ENCODE measurements at regions not wholly inside any gene's neighbourhood (a gene's known extent, or its start where the extent isn't known, plus 50 kb on each side); places are given as distances from the start of the nearest gene placed in this dataset.

DNA sequence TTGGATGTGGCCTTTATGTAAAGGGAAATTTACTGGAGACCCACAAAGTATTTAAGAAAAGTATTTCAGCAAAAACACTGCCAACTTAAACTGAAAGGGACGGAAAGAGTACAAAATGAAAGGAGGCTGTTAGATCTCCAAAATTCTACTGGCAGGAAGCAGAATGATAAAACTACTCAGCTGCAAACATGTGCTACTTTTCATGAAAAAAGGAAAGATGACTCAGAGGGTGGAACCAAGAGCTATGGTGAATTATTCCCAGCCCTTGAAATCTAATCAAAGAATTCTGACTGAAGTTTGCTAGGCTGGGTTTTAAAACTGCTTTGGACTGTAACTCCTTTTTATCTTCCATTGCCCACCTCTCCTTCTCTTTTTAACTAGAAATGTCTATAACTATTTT, 58.6 kb upstream of the ZBED3 start:
- no peak for DNase-seq
- Histone ChIP-seq H3K4me3 (ENCODE audit: low read depth, low read length) (no peak overlapping the region), H3K4me1 (no peaks in the 10 kb centered on the region), H3K36me3 (ENCODE audit: control insufficient read depth, insufficient read depth, low read length) (no peaks in the 10 kb centered on the region), H3K27me3 (replicated peaks; ENCODE audit: control insufficient read depth, insufficient read depth, low read length) (no peaks in the 10 kb centered on the region), H3K9me3 (no peaks in the 10 kb centered on the region)
- Mint-ChIP-seq H3K9me3 (ENCODE audit: unreplicated experiment) (no peaks in the 10 kb centered on the region), H3K4me3 (ENCODE audit: unreplicated experiment) (no peak overlapping the region), H3K27ac (ENCODE audit: unreplicated experiment) (no peak overlapping the region), H3K27me3 (ENCODE audit: insufficient read depth, unreplicated experiment) (no peaks in the 10 kb centered on the region), H3K36me3 (ENCODE audit: insufficient read depth, unreplicated experiment) (no peaks in the 10 kb centered on the region), H3K4me1 (ENCODE audit: low read depth, unreplicated experiment) (peaks cover 7% of the 10 kb centered on the region)
- intact Hi-C loops (cut with micrococcal nuclease; ENCODE audit: unreplicated experiment), result loop anchor here (2.0 to 10.0 kb wide), 2 partner anchors 189 to 347 kb away; partner anchors contain the start of gene WDR41
- BruUV-seq (replicated peaks), result no TSS peak
- TF ChIP-seq, protein P1, sequence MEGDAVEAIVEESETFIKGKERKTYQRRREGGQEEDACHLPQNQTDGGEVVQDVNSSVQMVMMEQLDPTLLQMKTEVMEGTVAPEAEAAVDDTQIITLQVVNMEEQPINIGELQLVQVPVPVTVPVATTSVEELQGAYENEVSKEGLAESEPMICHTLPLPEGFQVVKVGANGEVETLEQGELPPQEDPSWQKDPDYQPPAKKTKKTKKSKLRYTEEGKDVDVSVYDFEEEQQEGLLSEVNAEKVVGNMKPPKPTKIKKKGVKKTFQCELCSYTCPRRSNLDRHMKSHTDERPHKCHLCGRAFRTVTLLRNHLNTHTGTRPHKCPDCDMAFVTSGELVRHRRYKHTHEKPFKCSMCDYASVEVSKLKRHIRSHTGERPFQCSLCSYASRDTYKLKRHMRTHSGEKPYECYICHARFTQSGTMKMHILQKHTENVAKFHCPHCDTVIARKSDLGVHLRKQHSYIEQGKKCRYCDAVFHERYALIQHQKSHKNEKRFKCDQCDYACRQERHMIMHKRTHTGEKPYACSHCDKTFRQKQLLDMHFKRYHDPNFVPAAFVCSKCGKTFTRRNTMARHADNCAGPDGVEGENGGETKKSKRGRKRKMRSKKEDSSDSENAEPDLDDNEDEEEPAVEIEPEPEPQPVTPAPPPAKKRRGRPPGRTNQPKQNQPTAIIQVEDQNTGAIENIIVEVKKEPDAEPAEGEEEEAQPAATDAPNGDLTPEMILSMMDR (IDR thresholded peaks at IDR 0.05; ENCODE audit: insufficient read depth in 1 of 2, low read depth in 1 of 2, low read length in 1 of 2, severe bottlenecking in 1 of 2, unreplicated experiment in 1 of 2), result no peak
- ChIA-PET POLR2A (no interaction called here), CTCF (interaction anchor here (0.6 to 2.5 kb wide), 3 partner anchors 94 to 971 kb away, joined by 4 to 11 read pairs (median 5); no protein-coding TSS in a partner anchor)

DNA sequence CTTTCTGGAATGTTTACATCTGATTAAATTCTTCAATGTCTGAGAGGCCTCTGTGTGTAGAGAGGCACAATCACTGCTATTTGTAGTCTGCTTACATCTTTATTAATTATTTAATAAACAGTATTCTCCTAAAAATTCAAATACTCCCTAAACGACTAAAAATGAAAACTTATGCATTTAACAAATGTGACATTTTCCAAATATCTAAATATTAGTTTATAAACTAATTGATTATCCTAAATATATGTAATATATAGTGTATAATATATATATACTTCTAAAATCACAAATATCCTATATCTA, 57.7 kb upstream of the ZBED3 start:
- H3K27me3 ChIP-seq (replicated peaks; ENCODE audit: control insufficient read depth, insufficient read depth, low read length), result no peaks in the 10 kb centered on the region
- no peak for DNase-seq
- H3K4me3 ChIP-seq (ENCODE audit: low read depth, low read length), result no peak overlapping the region
- H3K4me1 Mint-ChIP-seq (ENCODE audit: low read depth, unreplicated experiment), result peaks cover 7% of the 10 kb centered on the region
- TF ChIP-seq, protein P1 (IDR thresholded peaks at IDR 0.05; ENCODE audit: insufficient read depth in 1 of 2, low read depth in 1 of 2, low read length in 1 of 2, severe bottlenecking in 1 of 2, unreplicated experiment in 1 of 2), result no peak
- intact Hi-C loops (cut with micrococcal nuclease; ENCODE audit: unreplicated experiment), result loop anchor here (1.0 to 10.0 kb wide), 4 partner anchors 95 to 348 kb away; partner anchors contain the start of gene WDR41
- H3K36me3 ChIP-seq (ENCODE audit: control insufficient read depth, insufficient read depth, low read length), result no peaks in the 10 kb centered on the region
- H3K9me3 ChIP-seq, result no peaks in the 10 kb centered on the region
- H3K36me3 Mint-ChIP-seq (ENCODE audit: insufficient read depth, unreplicated experiment), result no peaks in the 10 kb centered on the region
- H3K27ac Mint-ChIP-seq (ENCODE audit: unreplicated experiment), result no peak overlapping the region
- no peak overlapping the region for H3K4me3 Mint-ChIP-seq (ENCODE audit: unreplicated experiment)
- CTCF ChIA-PET, result interaction anchor here (1.0 to 2.5 kb wide), 2 partner anchors 95 to 292 kb away, joined by 4 to 11 read pairs; no protein-coding TSS in a partner anchor
- no peaks in the 10 kb centered on the region for H3K9me3 Mint-ChIP-seq (ENCODE audit: unreplicated experiment)
- POLR2A ChIA-PET, result no interaction called here
- no peaks in the 10 kb centered on the region for H3K27me3 Mint-ChIP-seq (ENCODE audit: insufficient read depth, unreplicated experiment)
- BruUV-seq (replicated peaks), result no TSS peak
- H3K4me1 ChIP-seq, result no peaks in the 10 kb centered on the region

DNA sequence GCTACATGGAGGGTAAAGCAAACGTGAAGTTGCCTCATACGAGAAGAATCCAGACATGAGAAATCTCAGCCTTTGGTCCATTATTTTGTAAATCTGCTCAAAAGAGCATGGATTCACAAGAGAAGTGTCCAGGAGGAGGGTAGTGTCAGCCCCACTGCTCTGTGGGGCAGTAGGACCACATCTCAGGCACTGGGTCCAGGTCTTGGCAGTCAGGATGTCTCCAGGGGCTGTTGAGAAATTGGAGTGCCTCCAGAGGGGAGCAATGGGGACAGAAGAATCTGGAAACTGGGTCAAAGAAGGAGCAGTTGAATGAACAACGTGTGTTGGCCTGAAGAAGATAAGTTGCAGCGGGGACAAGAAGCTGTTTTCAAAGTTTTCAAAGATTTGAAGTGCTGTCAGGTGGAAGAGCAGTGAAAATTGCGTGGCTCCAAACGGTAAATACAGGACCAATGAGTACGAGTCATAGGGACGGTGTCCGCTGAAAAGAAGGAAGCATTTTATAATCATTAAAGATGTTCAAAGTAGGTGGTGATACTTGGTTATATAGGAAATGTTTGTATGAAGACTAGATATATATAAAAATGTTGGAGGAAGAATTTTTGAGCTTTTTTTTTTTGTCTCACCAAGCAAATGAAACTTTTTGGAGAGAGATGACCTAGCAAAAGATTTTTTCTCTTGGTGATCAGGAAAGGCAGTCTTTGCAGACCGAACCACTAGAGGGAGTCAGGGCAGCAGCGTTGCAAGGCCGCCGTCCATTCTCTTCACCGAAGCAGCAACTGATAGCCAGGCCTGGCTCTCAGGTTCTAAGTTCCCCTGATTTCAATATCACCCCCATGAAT, 57.1 kb upstream of the ZBED3 start:
- TF ChIP-seq, protein P1 (IDR thresholded peaks at IDR 0.05; ENCODE audit: insufficient read depth in 1 of 2, low read depth in 1 of 2, low read length in 1 of 2, severe bottlenecking in 1 of 2, unreplicated experiment in 1 of 2), result peak; percentile 80 to 93
- Histone ChIP-seq H3K27me3 (replicated peaks; ENCODE audit: control insufficient read depth, insufficient read depth, low read length) (no peaks in the 10 kb centered on the region), H3K36me3 (ENCODE audit: control insufficient read depth, insufficient read depth, low read length) (no peaks in the 10 kb centered on the region), H3K4me3 (ENCODE audit: low read depth, low read length) (no peak overlapping the region), H3K4me1 (no peaks in the 10 kb centered on the region), H3K9me3 (no peaks in the 10 kb centered on the region)
- CTCF ChIA-PET, result interaction anchor here (0.6 to 2.5 kb wide), 3 partner anchors 293 to 304 kb away, joined by 3 to 11 read pairs (median 3); no protein-coding TSS in a partner anchor
- POLR2A ChIA-PET, result no interaction called here
- Mint-ChIP-seq H3K4me3 (ENCODE audit: unreplicated experiment) (no peak overlapping the region), H3K27me3 (ENCODE audit: insufficient read depth, unreplicated experiment) (no peaks in the 10 kb centered on the region), H3K27ac (ENCODE audit: unreplicated experiment) (no peak overlapping the region), H3K4me1 (ENCODE audit: low read depth, unreplicated experiment) (peaks cover 7% of the 10 kb centered on the region), H3K9me3 (ENCODE audit: unreplicated experiment) (no peaks in the 10 kb centered on the region), H3K36me3 (ENCODE audit: insufficient read depth, unreplicated experiment) (no peaks in the 10 kb centered on the region)
- BruUV-seq (replicated peaks), result no TSS peak
- intact Hi-C loops (cut with micrococcal nuclease; ENCODE audit: unreplicated experiment), result loop anchor here (1.0 to 10.0 kb wide), 4 partner anchors 95 to 349 kb away; partner anchors contain the start of gene WDR41
- DNase-seq, result peak; percentile 73 to 79
